ENCODE measurements at regions not wholly inside any gene's neighbourhood (a gene's known extent, or its start where the extent isn't known, plus 50 kb on each side); places are given as distances from the start of the nearest gene placed in this dataset.

- TF ChIP-seq CTCF (IDR thresholded peaks at IDR 0.05) (no peak), POLR2A (IDR thresholded peaks at IDR 0.05) (no peak)
Observed at GRCh38 chr5:125171641-125172040, 425.2 kb upstream of the ZNF608 start.

All from tibial nerve (tissue), 3 donors.